ENCODE measurements at regions not wholly inside any gene's neighbourhood (a gene's known extent, or its start where the extent isn't known, plus 50 kb on each side); places are given as distances from the start of the nearest gene placed in this dataset.

GRCh38 chr11:23954730-23955129 lies 542.1 kb upstream of the LUZP2 start:
- no peak for DNase-seq (ENCODE audit: low spot score)

GRCh38 chr11:23956586-23956985 lies 540.3 kb upstream of the LUZP2 start:
- no peak for DNase-seq (ENCODE audit: low spot score)

GRCh38 chr11:23957314-23957713 lies 539.5 kb upstream of the LUZP2 start:
- DNase-seq (ENCODE audit: low spot score) = no peak

- DNase-seq (ENCODE audit: low spot score) = no peak
These were observed 537.4 kb upstream of the LUZP2 start for GRCh38 chr11:23959462-23959861.

GRCh38 chr11:23961503-23962338 lies 535.1 kb upstream of the LUZP2 start:
- no peak for DNase-seq (ENCODE audit: low spot score)

GRCh38 chr11:23973244-23973643 lies 523.6 kb upstream of the LUZP2 start:
- DNase-seq (ENCODE audit: low spot score) = no peak

- no peak for DNase-seq (ENCODE audit: low spot score)
These were observed 522.8 kb upstream of the LUZP2 start for GRCh38 chr11:23974051-23974450.

GRCh38 chr11:23974601-23975000 lies 522.3 kb upstream of the LUZP2 start:
- no peak for DNase-seq (ENCODE audit: low spot score)

- DNase-seq (ENCODE audit: low spot score) = no peak
These were observed 520.4 kb upstream of the LUZP2 start for GRCh38 chr11:23976426-23976825.

- DNase-seq (ENCODE audit: low spot score) = no peak
These were observed 520.0 kb upstream of the LUZP2 start for GRCh38 chr11:23976841-23977271.

- no peak for DNase-seq (ENCODE audit: low spot score)
These were observed 508.4 kb upstream of the LUZP2 start for GRCh38 chr11:23988381-23989006.

GRCh38 chr11:23990346-23991164 lies 506.3 kb upstream of the LUZP2 start:
- DNase-seq (ENCODE audit: low spot score) = no peak

- no peak for DNase-seq (ENCODE audit: low spot score)
These were observed 505.7 kb upstream of the LUZP2 start for GRCh38 chr11:23991165-23991539.

- DNase-seq (ENCODE audit: low spot score) = no peak
These were observed 501.0 kb upstream of the LUZP2 start for GRCh38 chr11:23995891-23996290.

- no peak for DNase-seq (ENCODE audit: low spot score)
These were observed 499.5 kb upstream of the LUZP2 start for GRCh38 chr11:23997356-23997755.

GRCh38 chr11:24005202-24005876 lies 491.5 kb upstream of the LUZP2 start:
- DNase-seq (ENCODE audit: low spot score) = no peak

- DNase-seq (ENCODE audit: low spot score) = no peak
These were observed 453.0 kb upstream of the LUZP2 start for GRCh38 chr11:24043842-24044241.

GRCh38 chr11:24046731-24047130 lies 450.1 kb upstream of the LUZP2 start:
- no peak for DNase-seq (ENCODE audit: low spot score)

- no peak for DNase-seq (ENCODE audit: low spot score)
These were observed 440.8 kb upstream of the LUZP2 start for GRCh38 chr11:24056051-24056450.

GRCh38 chr11:24060125-24060524 lies 436.7 kb upstream of the LUZP2 start:
- no peak for DNase-seq (ENCODE audit: low spot score)

- no peak for DNase-seq (ENCODE audit: low spot score)
These were observed 432.4 kb upstream of the LUZP2 start for GRCh38 chr11:24064309-24064903.

- DNase-seq (ENCODE audit: low spot score) = no peak
These were observed 428.7 kb upstream of the LUZP2 start for GRCh38 chr11:24068197-24068596.

Measured in CD4-positive, alpha-beta T cell treated with Interleukin-15 for 4 hours (primary cell).